Keratinocyte (primary cell): ENCODE measurements at regions not wholly inside any gene's neighbourhood (a gene's known extent, or its start where the extent isn't known, plus 50 kb on each side); places are given as distances from the start of the nearest gene placed in this dataset.

Source experiments
- DNase-seq: peaks from one replicate; pipeline ENCODE4 v3.0.0-alpha.2; 2011; ENCODE audit warnings: low read depth, missing footprints, low spot score
- FAIRE-seq: peaks from 2 replicates; lab custom pipeline; 2011; peaks lifted over from hg19 to GRCh38; lab: Jason Lieb, UNC
- H2AFZ ChIP-seq: 2 replicates; pipeline ENCODE4 v1.6.0; 2012; ENCODE audit warnings: low read length, control low read depth, inconsistent platforms; ENCODE audit not compliant: control insufficient read depth
- H3K27ac ChIP-seq: 2 replicates; pipeline ENCODE4 v1.5.1; 2011; ENCODE audit warnings: low read length; ENCODE audit not compliant: control insufficient read depth, insufficient read depth
- H3K27me3 ChIP-seq: 3 replicates; pipeline ENCODE4 v1.6.0; 2011; ENCODE audit warnings: low read length; ENCODE audit not compliant: control insufficient read depth, insufficient read depth; ENCODE audit errors: extremely low read depth
- H3K36me3 ChIP-seq, 2 experiments: 2 replicates in 1 of 2; 3 replicates in 1 of 2; pipeline ENCODE4 v1.5.1; 2011; ENCODE audit warnings: low read length in 2 of 2, mild to moderate bottlenecking in 1 of 2; ENCODE audit not compliant: control insufficient read depth in 2 of 2, insufficient read depth in 2 of 2; ENCODE audit errors: extremely low read depth in 1 of 2
- H3K4me1 ChIP-seq: 3 replicates; pipeline ENCODE4 v1.5.1; 2011; ENCODE audit warnings: low read length; ENCODE audit not compliant: control insufficient read depth, insufficient read depth; ENCODE audit errors: extremely low read depth
- H3K4me2 ChIP-seq: 3 replicates; pipeline ENCODE4 v1.6.0; 2011; ENCODE audit warnings: low read depth, low read length; ENCODE audit not compliant: control insufficient read depth, insufficient read depth; ENCODE audit errors: extremely low read depth
- H3K4me3 ChIP-seq, 3 experiments: fragments of 200-600 bp in 1 of 3; sonication (generic) in 1 of 3; 2 replicates in 2 of 3; 3 replicates in 1 of 3; pipeline ENCODE4 v1.5.1; 2011 to 2016; ENCODE audit warnings: low read length in 3 of 3, mild to moderate bottlenecking in 3 of 3, control low read depth in 2 of 3, inconsistent platforms in 1 of 3, low read depth in 1 of 3, mixed read lengths in 1 of 3, mixed run types in 1 of 3, moderate library complexity in 1 of 3; ENCODE audit not compliant: control insufficient read depth in 2 of 3, insufficient read depth in 2 of 3; ENCODE audit errors: extremely low read depth in 1 of 3
- H3K79me2 ChIP-seq: 2 replicates; pipeline ENCODE4 v1.6.0; 2012; ENCODE audit warnings: low read length; ENCODE audit not compliant: control insufficient read depth, insufficient read depth
- H3K9ac ChIP-seq: 3 replicates; pipeline ENCODE4 v1.6.0; 2011; ENCODE audit warnings: low read length; ENCODE audit not compliant: control insufficient read depth, insufficient read depth; ENCODE audit errors: extremely low read depth
- H3K9me1 ChIP-seq: 3 replicates; pipeline ENCODE4 v1.6.0; 2011; ENCODE audit warnings: low read length; ENCODE audit not compliant: control insufficient read depth, insufficient read depth; ENCODE audit errors: extremely low read depth
- H3K9me3 ChIP-seq: 2 replicates; pipeline ENCODE4 v1.5.1; 2012; ENCODE audit warnings: low read depth, low read length; ENCODE audit not compliant: control insufficient read depth
- H4K20me1 ChIP-seq: 3 replicates; pipeline ENCODE4 v1.6.0; 2011; ENCODE audit warnings: low read length; ENCODE audit not compliant: control insufficient read depth, insufficient read depth; ENCODE audit errors: extremely low read depth
- CTCF ChIP-seq, 3 experiments: IDR thresholded peaks in 1 of 3; conservative IDR thresholded peaks in 1 of 3; optimal IDR thresholded peaks in 1 of 3; 2 replicates in 2 of 3; 3 replicates in 1 of 3; pipeline versions ENCODE3 to v1.5.1; 2011; ENCODE audit warnings: low read length in 3 of 3, mild to moderate bottlenecking in 3 of 3, moderate library complexity in 2 of 3, control low read depth in 1 of 3, inconsistent platforms in 1 of 3; ENCODE audit not compliant: insufficient read depth in 2 of 3; ENCODE audit errors: extremely low read depth in 1 of 3
- EZH2 ChIP-seq: IDR thresholded peaks from one replicate; pipeline ENCODE4 v1.6.1; 2012; ENCODE audit warnings: inconsistent platforms, mild to moderate bottlenecking, low read length, moderate library complexity
- dilution Hi-C: fragments of 300-500 bp; cut with MboI; formaldehyde crosslinking; loops from one replicate; pipeline ENCODE4 v1.7.0; 2020; ENCODE audit warnings: low sequenced_read_pairs; ENCODE audit not compliant: extremely low pct_ligation_motif_present

DNA sequence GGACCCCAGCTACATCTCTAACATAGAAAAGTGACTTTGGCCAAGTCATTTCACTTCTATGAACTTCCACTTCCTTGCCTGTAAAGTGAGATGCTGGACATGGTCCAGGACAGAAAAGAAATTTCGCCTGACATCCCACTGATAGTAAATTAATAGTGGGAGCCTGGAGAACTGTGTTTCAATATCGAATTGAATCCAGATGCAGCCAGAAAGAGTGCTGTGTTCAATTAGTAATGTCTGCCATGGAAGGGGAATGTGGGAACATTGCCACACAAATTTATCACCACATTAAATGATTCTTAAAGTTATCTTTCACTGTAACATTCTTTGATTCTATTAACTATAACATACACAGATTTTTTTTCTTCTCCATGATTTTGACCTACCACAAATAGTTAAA is 255.0 kb downstream of the HACE1 start:
- H3K9me1 ChIP-seq = no peaks in the 10 kb centered on the region
- DNase-seq = no peak
- no peaks in the 10 kb centered on the region for H4K20me1 ChIP-seq
- no peaks in the 10 kb centered on the region for H3K4me1 ChIP-seq
- H3K4me2 ChIP-seq = no peak overlapping the region
- no peaks in the 10 kb centered on the region for H3K36me3 ChIP-seq
- H3K79me2 ChIP-seq = no peaks in the 10 kb centered on the region
- H3K9me3 ChIP-seq = no peaks in the 10 kb centered on the region
- no peak overlapping the region for H3K9ac ChIP-seq
- H3K4me3 ChIP-seq = no peak overlapping the region
- no peak overlapping the region for H2AFZ ChIP-seq
- no peaks in the 10 kb centered on the region for H3K27me3 ChIP-seq
- no peak overlapping the region for H3K27ac ChIP-seq
- dilution Hi-C loops = no loop called here
- FAIRE-seq = no peak
- TF ChIP-seq CTCF (optimal IDR thresholded peaks at IDR 0.05 in 1 of 3, IDR thresholded peaks at IDR 0.05 in 1 of 3, conservative IDR thresholded peaks at IDR 0.05 in 1 of 3; ENCODE audit: extremely low read depth in 1 of 3, insufficient read depth in 2 of 3, low read length in 3 of 3) (no peak), EZH2 (no peak)

- Histone ChIP-seq H3K4me3 (no peak overlapping the region), H3K27ac (no peak overlapping the region), H2AFZ (no peak overlapping the region), H3K9me3 (no peaks in the 10 kb centered on the region), H3K9me1 (no peaks in the 10 kb centered on the region), H3K4me2 (no peak overlapping the region), H3K36me3 (no peaks in the 10 kb centered on the region), H3K9ac (no peak overlapping the region), H4K20me1 (no peaks in the 10 kb centered on the region), H3K4me1 (no peaks in the 10 kb centered on the region), H3K27me3 (no peaks in the 10 kb centered on the region), H3K79me2 (no peaks in the 10 kb centered on the region)
- no peak for FAIRE-seq
- dilution Hi-C loops = no loop called here
- DNase-seq = no peak
- TF ChIP-seq EZH2 = no peak
- TF ChIP-seq CTCF (optimal IDR thresholded peaks at IDR 0.05 in 1 of 3, IDR thresholded peaks at IDR 0.05 in 1 of 3, conservative IDR thresholded peaks at IDR 0.05 in 1 of 3; ENCODE audit: extremely low read depth in 1 of 3, insufficient read depth in 2 of 3, low read length in 3 of 3) = no peak
Observed at GRCh38 chr6:104603108-104603745, 256.5 kb downstream of the HACE1 start.
